DLD1 (cell line): ENCODE measurements at regions not wholly inside any gene's neighbourhood (a gene's known extent, or its start where the extent isn't known, plus 50 kb on each side); places are given as distances from the start of the nearest gene placed in this dataset.
"Not testable (repeated sequence)": the region's sequence is repeated elsewhere in the genome, so short reads cannot be mapped to it uniquely, and the experiment has no call there.

Experiments used
- in situ Hi-C: cut with HindIII; loops from 2 replicates; pipeline ENCODE4 v1.10.0; 2017; ENCODE audit warnings: low sequenced_read_pairs

- in situ Hi-C loops: no loop called here
Measured at GRCh38 chr1:5768014-5768413, 224.2 kb downstream of the NPHP4 start.

DNA sequence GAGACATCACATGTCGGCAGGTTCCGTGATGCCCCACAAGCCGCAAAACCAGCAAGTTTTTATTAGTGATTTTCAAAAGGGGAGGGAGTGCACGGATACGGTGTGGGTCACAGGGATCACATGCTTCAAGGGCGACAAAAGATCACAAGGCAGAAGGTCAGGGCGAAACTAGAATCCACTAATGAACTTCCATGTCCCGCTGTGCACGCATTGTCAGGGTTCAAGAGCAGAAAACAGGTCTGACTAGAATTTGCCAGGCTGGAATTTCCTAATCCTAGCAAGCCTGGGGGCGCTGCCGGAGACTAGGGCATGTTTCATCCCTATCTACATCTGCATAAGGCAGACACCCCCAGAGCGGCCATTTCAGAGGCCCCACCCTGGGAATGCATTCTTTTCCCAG, 225.2 kb downstream of the NPHP4 start:
- in situ Hi-C loops: not testable (repeated sequence)

- in situ Hi-C loops: no loop called here
Measured at GRCh38 chr1:5765997-5766913, 226.0 kb downstream of the NPHP4 start.

DNA sequence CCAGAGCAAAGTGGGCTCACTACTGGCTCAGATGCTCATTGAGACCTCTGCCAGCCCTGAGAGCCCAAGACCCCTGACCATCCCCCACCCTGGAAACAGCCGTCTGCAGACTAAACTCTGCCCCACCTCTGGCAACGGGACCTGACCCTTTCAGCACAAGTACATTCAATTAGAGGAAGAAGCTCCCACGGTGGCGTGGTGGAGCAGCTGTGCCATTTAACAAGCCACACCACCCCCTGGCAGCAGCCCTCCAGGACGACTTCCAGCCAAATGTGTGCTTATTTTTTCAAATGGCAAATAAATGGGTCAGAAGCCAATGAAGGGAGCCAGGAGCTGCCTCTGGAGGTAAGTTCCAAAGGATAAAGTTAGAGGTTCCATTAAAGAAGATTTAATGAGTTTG, 226.7 kb downstream of the NPHP4 start:
- in situ Hi-C loops: no loop called here

DNA sequence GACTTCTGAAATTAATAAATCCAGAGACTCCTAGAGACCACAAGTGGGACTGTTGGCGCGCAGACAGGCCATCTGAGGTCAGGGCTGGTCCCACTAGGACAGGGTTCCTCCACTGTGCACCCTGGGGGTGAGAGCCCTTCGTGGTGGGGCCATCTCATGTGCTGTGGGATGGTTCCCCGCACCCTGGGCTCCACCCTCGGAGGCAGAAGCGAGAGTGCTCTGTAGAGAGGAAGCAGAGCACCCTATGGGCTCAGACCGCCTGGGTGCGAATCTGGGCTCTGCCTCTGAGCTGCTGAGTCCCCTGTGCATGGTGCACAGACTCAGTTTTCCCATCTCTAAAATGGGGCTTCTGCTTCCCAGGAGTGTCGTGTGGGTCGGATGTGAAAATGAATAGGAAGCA, 227.3 kb downstream of the NPHP4 start:
- in situ Hi-C loops: no loop called here

GRCh38 chr1:5764464-5764863, 227.8 kb downstream of the NPHP4 start:
- in situ Hi-C loops: no loop called here

- in situ Hi-C loops: no loop called here
Measured at GRCh38 chr1:5763696-5764370, 228.4 kb downstream of the NPHP4 start.

DNA sequence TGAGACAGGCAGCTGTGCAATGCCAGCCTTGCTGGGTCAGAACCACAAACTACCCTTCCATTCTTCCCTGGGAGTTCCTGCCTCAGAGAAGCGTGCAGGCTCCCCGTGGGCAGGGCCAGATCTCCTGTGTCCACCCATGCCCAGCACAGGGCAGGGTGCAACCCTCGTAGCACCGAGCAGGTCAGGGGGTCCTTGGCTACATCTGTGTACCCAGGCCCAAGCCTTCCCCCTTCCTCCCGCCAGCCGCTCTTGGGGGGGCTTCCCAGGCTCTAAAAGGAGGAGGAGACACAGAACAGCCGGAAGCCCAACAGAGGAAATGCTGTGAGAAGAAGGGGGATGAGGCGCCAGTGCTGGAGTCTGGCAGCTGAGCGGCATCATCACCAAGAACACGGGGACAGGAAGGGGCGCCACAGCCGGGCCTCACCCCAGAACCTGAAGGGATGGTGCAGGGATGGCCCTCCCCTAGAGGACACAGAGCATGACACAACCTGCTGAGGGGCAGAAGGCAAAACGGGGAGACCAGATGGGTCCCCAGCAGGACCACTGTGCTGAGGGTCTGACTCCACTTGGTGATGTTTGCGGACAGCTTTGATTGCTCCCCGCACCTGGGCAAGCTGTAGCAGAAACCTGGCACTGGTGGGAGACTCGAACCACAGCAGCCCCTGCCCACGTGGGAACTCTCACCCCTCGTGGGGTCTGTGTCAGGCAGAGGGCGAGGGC, 233.2 kb downstream of the NPHP4 start:
- in situ Hi-C loops: no loop called here

GRCh38 chr1:5758000-5758858, 234.0 kb downstream of the NPHP4 start:
- in situ Hi-C loops: no loop called here

DNA sequence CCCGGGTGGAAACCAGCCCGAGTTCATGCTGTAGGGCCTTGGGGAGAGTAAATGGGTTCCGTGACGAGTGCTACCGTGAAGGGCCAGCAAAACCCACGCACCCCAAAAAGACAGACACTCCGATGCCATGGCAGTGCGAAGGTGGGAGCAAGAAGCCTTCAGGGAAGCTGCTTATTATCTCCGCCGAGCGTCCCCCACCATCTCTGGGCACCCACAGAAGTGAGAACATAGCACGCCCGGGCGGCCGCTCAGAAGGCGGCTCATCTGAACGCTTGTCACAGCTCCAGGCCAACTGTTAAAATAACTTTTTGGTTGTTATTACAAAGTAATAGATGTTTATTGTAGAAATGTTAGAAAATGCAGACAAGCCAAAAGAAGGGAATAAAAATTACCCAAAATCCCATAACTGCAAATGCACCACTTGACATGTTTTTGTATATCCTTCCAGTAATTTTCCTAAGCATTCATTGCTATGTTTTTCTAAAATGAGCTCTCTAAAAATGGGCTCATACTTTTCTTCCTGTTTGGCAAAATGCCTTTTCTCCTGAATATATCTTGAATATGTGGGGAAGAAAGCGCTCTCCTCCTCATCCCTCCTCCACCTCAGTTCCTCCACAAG, 234.9 kb downstream of the NPHP4 start:
- in situ Hi-C loops: no loop called here

DNA sequence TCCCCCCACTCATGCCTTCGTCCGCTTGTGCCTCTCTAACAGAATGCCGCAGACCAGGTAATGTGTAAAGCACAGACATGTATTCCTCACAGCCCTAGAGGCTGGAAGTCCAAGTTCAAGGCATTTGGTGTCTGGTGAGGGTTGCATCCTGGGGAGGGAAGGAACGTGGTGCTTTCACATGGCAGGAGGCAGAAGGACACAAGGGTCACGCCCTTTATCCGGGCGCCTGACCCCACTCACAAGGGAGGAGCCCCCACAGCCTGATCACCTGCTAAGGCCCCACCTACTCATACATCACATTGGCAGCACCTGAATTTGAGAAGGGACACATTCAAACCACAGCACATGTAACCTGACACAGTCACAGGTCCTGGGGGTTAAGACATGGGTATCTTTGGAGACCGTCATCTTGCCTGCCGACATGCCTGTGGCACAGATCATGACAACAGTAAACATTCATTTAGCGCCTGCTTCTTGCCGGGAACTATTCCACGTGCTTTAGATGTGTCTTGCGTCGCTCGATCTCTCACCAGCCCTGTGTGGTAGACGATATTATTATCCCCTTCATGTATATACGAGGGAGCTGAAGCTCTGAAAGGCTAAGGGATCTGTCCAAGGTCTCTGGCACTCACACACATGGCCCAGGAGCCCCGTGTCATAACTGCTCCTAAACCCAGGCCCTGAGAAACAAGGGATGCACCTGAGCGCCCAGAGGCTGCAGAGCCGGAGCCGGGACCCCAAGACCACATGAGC, 235.6 kb downstream of the NPHP4 start:
- in situ Hi-C loops: no loop called here

- in situ Hi-C loops: no loop called here
Measured at GRCh38 chr1:5755552-5756125, 236.6 kb downstream of the NPHP4 start.

GRCh38 chr1:5754817-5755551, 237.2 kb downstream of the NPHP4 start:
- in situ Hi-C loops: no loop called here

DNA sequence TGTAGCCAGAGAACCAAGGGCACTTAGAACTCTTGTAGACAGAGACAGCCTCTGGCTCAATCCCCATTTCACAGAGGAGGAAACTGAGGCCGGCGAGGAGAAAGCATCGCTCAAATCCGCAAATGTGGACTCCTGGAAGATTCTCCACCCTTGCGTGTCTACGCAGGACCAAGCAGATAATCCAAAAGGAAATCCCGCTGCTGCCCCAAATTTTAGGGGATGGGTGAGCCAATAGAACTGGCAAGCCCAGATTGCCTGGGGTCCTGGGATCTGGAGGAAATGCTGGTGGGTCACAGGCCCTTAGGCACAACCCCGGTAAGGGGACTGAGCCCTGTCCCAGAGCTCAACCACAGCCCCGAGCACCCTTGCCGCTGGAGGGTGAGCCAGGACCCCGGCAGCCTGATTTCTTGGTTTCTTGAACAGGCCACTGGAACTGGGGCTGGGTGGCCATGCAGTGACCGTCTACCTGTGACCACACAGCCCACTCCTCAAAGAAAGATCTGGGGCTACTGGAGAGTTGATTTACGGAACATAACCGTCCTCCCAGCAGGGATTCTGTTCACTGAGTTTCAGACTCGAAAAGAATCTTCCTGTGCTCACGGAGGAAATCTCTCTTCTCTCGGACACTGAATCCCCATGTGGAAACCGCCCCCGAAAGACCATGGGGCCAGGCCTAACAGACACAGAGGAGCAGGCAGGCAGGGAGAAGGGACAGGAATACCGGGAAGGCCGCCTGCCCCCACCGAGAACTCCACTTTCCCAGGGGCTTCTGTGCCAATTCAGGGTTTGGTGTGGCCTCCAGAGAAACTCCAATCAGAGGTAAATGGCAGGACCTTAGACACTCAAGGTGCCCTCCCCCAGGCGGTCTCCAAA, 238.4 kb downstream of the NPHP4 start:
- in situ Hi-C loops: no loop called here

DNA sequence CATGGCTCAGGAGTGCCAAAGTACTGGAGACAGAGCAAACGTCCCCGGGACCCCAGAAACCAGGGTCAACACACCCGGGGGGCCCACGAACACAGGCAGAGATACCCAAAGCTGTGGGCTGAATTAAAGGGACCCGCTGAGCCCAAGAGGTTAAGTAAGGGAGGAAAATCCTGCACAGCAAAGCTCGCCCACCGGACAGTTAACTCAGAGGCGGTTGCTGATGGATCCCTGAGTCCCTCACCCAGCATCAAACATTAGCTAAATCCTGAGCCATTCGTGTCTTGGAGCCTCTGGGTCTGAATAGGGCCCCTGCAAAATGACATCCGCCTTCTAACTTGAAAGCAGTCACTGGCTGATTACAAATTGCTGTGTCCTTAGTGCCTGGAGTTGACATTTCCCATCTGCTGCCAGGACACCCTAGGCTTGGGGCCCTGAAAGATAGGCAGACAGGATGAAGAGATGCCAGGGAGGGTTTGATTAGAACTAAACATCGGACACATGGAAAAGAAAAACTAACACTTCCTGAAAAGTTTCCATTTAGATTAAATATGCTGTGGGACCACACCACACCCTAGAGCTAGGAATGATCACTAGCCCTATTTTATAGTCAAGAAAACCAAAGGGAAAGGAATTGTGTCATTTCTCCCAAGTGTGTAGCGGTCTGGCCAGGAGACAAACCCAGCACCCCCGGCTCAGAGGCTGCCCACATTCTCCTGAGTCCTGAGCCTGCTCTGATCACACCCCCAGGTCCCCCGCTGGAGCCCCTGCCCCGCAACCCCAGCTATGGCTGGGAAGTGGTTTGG, 239.3 kb downstream of the NPHP4 start:
- in situ Hi-C loops: no loop called here

- in situ Hi-C loops: no loop called here
Measured at GRCh38 chr1:5751833-5752745, 240.1 kb downstream of the NPHP4 start.
